CD4-positive, CD25-positive, alpha-beta regulatory T cell (primary cell): ENCODE measurements at regions not wholly inside any gene's neighbourhood (a gene's known extent, or its start where the extent isn't known, plus 50 kb on each side); places are given as distances from the start of the nearest gene placed in this dataset.

ENCODE experiments used
- ATAC-seq, 2 donors: fragments of 150-1000 bp; cut with Tn5 transposase; one replicate each; pipeline ENCODE4 v1.10.0; 2021; ENCODE audit warnings: low read depth in 2 of 2, moderate number of reproducible peaks in 2 of 2, moderate library complexity in 1 of 2
- DNase-seq, 3 donors: peaks; one replicate each; pipeline versions ENCODE4 v3.0.0 to v3.0.0-alpha.2; 2012 to 2022; ENCODE audit warnings: mixed read lengths in 1 of 3
- H3K27ac ChIP-seq: one replicate; pipeline ENCODE4 v1.7.0; 2013; ENCODE audit warnings: mild to moderate bottlenecking, low read length; ENCODE audit not compliant: insufficient read depth, poor library complexity, severe bottlenecking
- H3K27me3 ChIP-seq: one replicate; pipeline ENCODE4 v1.7.0; 2013; ENCODE audit warnings: low read length; ENCODE audit not compliant: control insufficient read depth, insufficient read depth
- H3K36me3 ChIP-seq: one replicate; pipeline ENCODE4 v1.7.0; 2013; ENCODE audit warnings: mild to moderate bottlenecking, low read length, moderate library complexity; ENCODE audit not compliant: control insufficient read depth, insufficient read depth
- H3K4me1 ChIP-seq: 2 replicates; pipeline ENCODE4 v1.7.0; 2013; ENCODE audit warnings: mild to moderate bottlenecking, low read length; ENCODE audit not compliant: insufficient read depth, control insufficient read depth, poor library complexity, severe bottlenecking
- H3K4me3 ChIP-seq: one replicate; pipeline ENCODE4 v1.7.0; 2013; ENCODE audit warnings: low read depth, mild to moderate bottlenecking, low read length, moderate library complexity
- H3K9me3 ChIP-seq, 2 experiments: 1 replicate in 1 of 2; 2 replicates in 1 of 2; pipeline ENCODE4 v1.7.0; 2013; ENCODE audit warnings: low read length in 2 of 2, mild to moderate bottlenecking in 1 of 2, moderate library complexity in 1 of 2; ENCODE audit not compliant: control insufficient read depth in 2 of 2
- H3K27ac Mint-ChIP-seq, 3 donors: one replicate each; pipeline ENCODE4 v1.8.0; 2020 to 2022; ENCODE audit warnings: mild to moderate bottlenecking in 3 of 3, mixed read lengths in 3 of 3, moderate library complexity in 2 of 3
- H3K27me3 Mint-ChIP-seq: one replicate; pipeline ENCODE4 v1.8.0; 2022; ENCODE audit warnings: mild to moderate bottlenecking, mixed read lengths
- H3K36me3 Mint-ChIP-seq: one replicate; pipeline ENCODE4 v1.8.0; 2020; ENCODE audit warnings: mixed read lengths
- H3K4me1 Mint-ChIP-seq, 4 donors: one replicate each; pipeline ENCODE4 v1.8.0; 2020 to 2022; ENCODE audit warnings: mixed read lengths in 4 of 4, mild to moderate bottlenecking in 1 of 4
- H3K4me3 Mint-ChIP-seq, 4 donors: one replicate each; pipeline ENCODE4 v1.8.0; 2020 to 2022; ENCODE audit warnings: mild to moderate bottlenecking in 4 of 4, mixed read lengths in 4 of 4, moderate library complexity in 3 of 4
- H3K9me3 Mint-ChIP-seq, 7 donors: one replicate each; pipeline ENCODE4 v1.8.0; 2020 to 2022; ENCODE audit warnings: mixed read lengths in 7 of 7, mild to moderate bottlenecking in 3 of 7, moderate library complexity in 2 of 7

DNA sequence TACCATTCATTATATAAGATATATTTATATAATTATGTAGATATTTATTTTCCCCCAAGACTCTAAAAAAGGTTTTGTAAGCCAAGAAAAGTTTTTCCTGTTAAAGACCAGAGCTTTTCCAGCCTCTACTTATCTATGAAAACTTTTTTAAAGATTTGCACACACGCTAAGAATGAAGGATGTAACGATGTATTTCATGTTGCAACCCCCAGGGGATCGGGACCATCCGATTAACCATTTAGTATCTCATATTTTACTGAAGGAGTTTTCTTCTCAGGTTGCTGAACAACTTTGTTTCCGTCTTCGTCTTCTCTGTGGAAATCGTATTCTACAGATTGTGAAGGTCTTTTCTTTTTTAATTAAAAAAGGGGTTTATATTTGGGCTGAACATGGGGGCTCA lies 70.0 kb upstream of the SASH1 start:
- Mint-ChIP-seq H3K27me3 (peaks cover 5% of the 10 kb centered on the region), H3K36me3 (no peaks in the 10 kb centered on the region), H3K9me3 (peaks cover 0 to 3% (median 0%) of the 10 kb centered on the region in 7 donors), H3K4me1 (no peaks in the 10 kb centered on the region), H3K4me3 (no peak overlapping the region), H3K27ac (no peak overlapping the region)
- Histone ChIP-seq H3K27me3 (no peaks in the 10 kb centered on the region), H3K36me3 (no peaks in the 10 kb centered on the region), H3K4me1 (no peaks in the 10 kb centered on the region), H3K4me3 (no peak overlapping the region), H3K9me3 (no peaks in the 10 kb centered on the region), H3K27ac (no peak overlapping the region)
- ATAC-seq = no peak
- no peak for DNase-seq

DNA sequence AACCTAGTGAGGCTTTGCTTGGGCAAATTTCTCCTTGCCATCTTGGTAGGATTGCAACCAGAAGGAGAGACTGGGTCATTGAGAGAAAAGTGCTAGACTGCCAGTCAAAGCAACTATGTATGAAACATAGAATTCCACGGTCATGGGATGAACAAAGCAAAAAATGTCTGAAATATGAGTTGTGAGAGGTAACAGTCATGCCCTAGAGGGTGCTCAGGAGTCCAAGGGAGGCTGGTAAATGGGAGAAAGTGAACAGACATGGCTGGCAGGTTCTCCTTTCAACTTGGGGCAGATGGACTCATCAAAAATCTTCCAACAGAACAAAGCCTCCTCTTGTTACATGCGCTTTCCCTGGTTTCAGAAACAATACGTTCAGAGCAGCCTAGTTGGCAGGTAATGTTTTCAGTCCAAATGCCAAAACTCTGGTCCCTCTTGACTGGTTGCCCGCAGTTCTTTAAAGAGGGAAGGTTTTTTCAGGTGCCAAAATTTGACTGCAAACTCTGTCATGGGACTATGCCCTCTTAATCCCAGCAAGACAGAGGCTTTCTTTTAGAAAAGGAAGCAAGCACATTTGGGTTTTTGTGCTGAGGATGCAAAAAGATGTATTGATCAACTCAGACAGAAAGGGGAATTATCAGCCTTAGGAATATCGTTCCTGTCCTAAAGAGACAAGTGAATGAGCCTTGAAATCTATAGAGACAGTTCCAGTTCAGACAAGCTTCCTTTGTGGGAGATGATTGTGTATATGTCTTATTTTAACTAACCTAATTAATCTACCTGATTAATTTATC lies 68.5 kb upstream of the SASH1 start:
- Histone ChIP-seq H3K4me1 (no peaks in the 10 kb centered on the region), H3K36me3 (no peaks in the 10 kb centered on the region), H3K27ac (no peak overlapping the region), H3K4me3 (no peak overlapping the region), H3K9me3 (no peaks in the 10 kb centered on the region), H3K27me3 (no peaks in the 10 kb centered on the region)
- peaks cover 0 to 3% (median 0%) of the 10 kb centered on the region in 7 donors for H3K9me3 Mint-ChIP-seq
- no peaks in the 10 kb centered on the region for H3K4me1 Mint-ChIP-seq
- H3K27me3 Mint-ChIP-seq = peaks cover 4% of the 10 kb centered on the region
- ATAC-seq = no peak
- no peak overlapping the region for H3K27ac Mint-ChIP-seq
- no peaks in the 10 kb centered on the region for H3K36me3 Mint-ChIP-seq
- no peak overlapping the region for H3K4me3 Mint-ChIP-seq
- no peak for DNase-seq

- H3K4me3 Mint-ChIP-seq = no peak overlapping the region
- no peak overlapping the region for H3K4me3 ChIP-seq
These were observed 67.8 kb upstream of the SASH1 start for GRCh38 chr6:148274809-148275208.

DNA sequence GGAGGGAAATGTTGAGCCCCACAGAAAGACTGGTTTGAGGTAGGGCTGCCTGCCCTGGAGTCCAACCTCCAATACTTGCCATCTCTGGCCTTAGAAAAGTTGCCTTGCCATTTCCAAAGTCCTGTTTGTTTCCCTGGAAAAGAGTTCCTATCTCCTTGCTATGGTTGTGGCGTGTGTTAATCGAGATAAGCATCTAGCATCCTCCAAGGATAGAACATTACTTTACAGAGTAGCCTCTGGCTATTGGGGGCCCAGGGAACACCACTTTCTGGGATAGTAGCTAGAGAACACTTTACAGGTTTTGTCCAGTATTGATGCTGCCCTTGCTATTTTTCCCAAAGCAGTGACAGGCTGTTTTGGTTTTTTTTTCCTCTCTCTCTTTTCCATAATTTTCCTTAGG lies 57.4 kb upstream of the SASH1 start:
- no peak overlapping the region for H3K4me3 Mint-ChIP-seq
- no peak overlapping the region for H3K27ac Mint-ChIP-seq
- no peak for ATAC-seq
- no peak overlapping the region for H3K4me3 ChIP-seq
- no peaks in the 10 kb centered on the region for H3K27me3 Mint-ChIP-seq
- DNase-seq = no peak
- H3K9me3 ChIP-seq = no peaks in the 10 kb centered on the region
- H3K36me3 ChIP-seq = no peaks in the 10 kb centered on the region
- no peak overlapping the region for H3K27ac ChIP-seq
- H3K9me3 Mint-ChIP-seq = peaks cover 0 to 5% (median 0%) of the 10 kb centered on the region in 7 donors
- H3K36me3 Mint-ChIP-seq = no peaks in the 10 kb centered on the region
- H3K4me1 ChIP-seq = no peaks in the 10 kb centered on the region
- H3K27me3 ChIP-seq = no peaks in the 10 kb centered on the region
- H3K4me1 Mint-ChIP-seq = no peaks in the 10 kb centered on the region

More at GRCh38 chr6:148274809-148275208, 67.8 kb upstream of the SASH1 start:
- no peaks in the 10 kb centered on the region for H3K36me3 Mint-ChIP-seq
- Histone ChIP-seq H3K36me3 (no peaks in the 10 kb centered on the region), H3K4me1 (no peaks in the 10 kb centered on the region), H3K27me3 (no peaks in the 10 kb centered on the region), H3K27ac (no peak overlapping the region), H3K9me3 (no peaks in the 10 kb centered on the region)
- H3K4me1 Mint-ChIP-seq = no peaks in the 10 kb centered on the region
- DNase-seq (no peak), ATAC-seq (no peak)
- no peaks in the 10 kb centered on the region for H3K27me3 Mint-ChIP-seq
- H3K9me3 Mint-ChIP-seq = peaks cover 0 to 3% (median 0%) of the 10 kb centered on the region in 7 donors
- H3K27ac Mint-ChIP-seq = no peak overlapping the region

DNA sequence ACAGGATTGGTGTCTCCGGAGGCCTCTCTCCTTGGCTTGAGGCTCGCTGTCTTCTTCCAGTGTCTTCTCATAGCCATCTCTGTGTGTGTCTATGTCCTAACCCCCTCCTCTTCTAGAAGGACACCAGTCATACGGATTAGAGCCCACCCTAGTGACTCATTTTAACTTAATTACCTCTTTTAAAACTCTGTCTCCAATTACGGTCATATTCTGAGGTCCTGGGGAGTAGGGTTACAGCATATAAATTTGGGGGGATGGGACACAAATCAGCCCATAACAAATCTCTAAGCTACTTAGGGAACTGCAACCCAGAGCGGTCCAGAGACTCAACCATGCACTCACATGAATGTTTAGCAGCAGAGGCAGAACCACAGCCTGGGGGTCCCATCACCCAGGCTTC lies 56.1 kb upstream of the SASH1 start:
- H3K27me3 Mint-ChIP-seq = no peaks in the 10 kb centered on the region
- ATAC-seq (no peak), DNase-seq (no peak)
- no peaks in the 10 kb centered on the region for H3K36me3 ChIP-seq
- H3K4me3 Mint-ChIP-seq = no peak overlapping the region
- H3K9me3 ChIP-seq = no peaks in the 10 kb centered on the region
- H3K9me3 Mint-ChIP-seq = peaks cover 0 to 3% (median 0%) of the 10 kb centered on the region in 7 donors
- H3K4me1 ChIP-seq = no peaks in the 10 kb centered on the region
- no peaks in the 10 kb centered on the region for H3K36me3 Mint-ChIP-seq
- no peaks in the 10 kb centered on the region for H3K4me1 Mint-ChIP-seq
- H3K27ac Mint-ChIP-seq = no peak overlapping the region
- H3K27me3 ChIP-seq = no peaks in the 10 kb centered on the region
- no peak overlapping the region for H3K27ac ChIP-seq
- no peak overlapping the region for H3K4me3 ChIP-seq

DNA sequence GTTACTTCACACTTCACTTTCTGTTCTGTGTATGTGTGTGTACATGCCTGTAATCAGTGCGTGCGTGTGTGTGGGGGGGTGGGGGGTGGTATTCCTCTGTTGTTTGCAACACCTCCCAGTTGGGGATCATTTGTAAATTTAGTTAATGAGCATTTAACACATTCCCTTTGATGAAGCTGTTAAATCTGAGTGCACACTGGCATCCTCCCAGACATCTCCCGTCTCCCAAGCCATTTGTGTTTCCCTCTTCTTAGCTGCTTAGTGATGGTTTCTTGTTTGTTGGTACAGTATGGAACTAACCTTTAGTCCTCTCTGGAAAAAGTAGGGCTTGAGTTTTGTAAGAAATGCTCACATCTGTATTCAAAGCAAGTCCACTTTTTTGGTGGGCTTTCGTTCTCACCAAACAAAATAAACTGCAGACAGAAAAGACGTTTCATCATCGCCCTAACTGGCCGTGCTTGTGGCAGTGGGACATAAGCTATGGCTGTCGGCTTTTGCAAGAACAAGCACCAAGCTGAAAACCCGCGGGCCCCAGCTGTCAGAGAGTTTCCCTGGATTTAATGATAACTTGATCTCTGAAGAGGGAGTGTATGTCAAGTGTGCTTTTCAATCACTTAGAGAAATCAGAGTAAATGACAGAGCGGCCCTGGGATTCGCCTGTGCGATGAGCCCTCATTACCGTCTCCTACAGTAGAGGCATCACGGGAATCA lies 54.9 kb upstream of the SASH1 start:
- Mint-ChIP-seq H3K4me3 (no peak overlapping the region), H3K36me3 (no peaks in the 10 kb centered on the region), H3K27ac (no peak overlapping the region), H3K9me3 (peaks cover 0 to 3% (median 0%) of the 10 kb centered on the region in 7 donors), H3K4me1 (no peaks in the 10 kb centered on the region), H3K27me3 (no peaks in the 10 kb centered on the region)
- H3K9me3 ChIP-seq = no peaks in the 10 kb centered on the region
- ATAC-seq = no peak
- no peak overlapping the region for H3K4me3 ChIP-seq
- no peak overlapping the region for H3K27ac ChIP-seq
- no peaks in the 10 kb centered on the region for H3K4me1 ChIP-seq
- no peaks in the 10 kb centered on the region for H3K36me3 ChIP-seq
- H3K27me3 ChIP-seq = no peaks in the 10 kb centered on the region
- no peak for DNase-seq

DNA sequence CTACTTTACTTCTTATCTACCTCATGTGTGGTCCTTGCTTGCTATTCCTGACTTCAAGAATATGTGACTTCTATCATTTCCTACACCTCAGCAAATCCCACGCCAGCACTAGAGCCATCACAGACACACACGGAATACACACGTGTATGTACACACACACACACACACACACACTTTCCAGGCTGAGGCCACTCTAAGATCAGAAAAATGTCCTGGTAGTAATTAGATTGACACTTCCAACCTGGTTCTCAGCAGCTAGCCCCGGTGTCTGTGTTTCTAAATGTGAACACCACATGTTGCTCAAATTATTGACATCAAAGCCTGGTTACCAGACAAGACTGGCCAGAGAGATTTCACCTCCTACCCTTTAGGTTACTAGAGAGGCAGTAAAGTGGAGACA lies 54.1 kb upstream of the SASH1 start:
- H3K9me3 Mint-ChIP-seq = peaks cover 0 to 3% (median 0%) of the 10 kb centered on the region in 7 donors
- H3K27me3 ChIP-seq = no peaks in the 10 kb centered on the region
- H3K4me3 ChIP-seq = no peak overlapping the region
- H3K36me3 Mint-ChIP-seq = no peaks in the 10 kb centered on the region
- ATAC-seq (no peak), DNase-seq (no peak)
- H3K4me3 Mint-ChIP-seq = no peak overlapping the region
- no peaks in the 10 kb centered on the region for H3K4me1 ChIP-seq
- H3K4me1 Mint-ChIP-seq = no peaks in the 10 kb centered on the region
- no peaks in the 10 kb centered on the region for H3K36me3 ChIP-seq
- no peaks in the 10 kb centered on the region for H3K27me3 Mint-ChIP-seq
- no peak overlapping the region for H3K27ac ChIP-seq
- no peak overlapping the region for H3K27ac Mint-ChIP-seq
- no peaks in the 10 kb centered on the region for H3K9me3 ChIP-seq

- no peaks in the 10 kb centered on the region for H3K4me1 Mint-ChIP-seq
- peaks cover 0 to 3% (median 0%) of the 10 kb centered on the region in 7 donors for H3K9me3 Mint-ChIP-seq
- Histone ChIP-seq H3K9me3 (no peaks in the 10 kb centered on the region), H3K36me3 (no peaks in the 10 kb centered on the region), H3K27me3 (no peaks in the 10 kb centered on the region), H3K4me3 (no peak overlapping the region), H3K4me1 (no peaks in the 10 kb centered on the region), H3K27ac (no peak overlapping the region)
- no peak overlapping the region for H3K4me3 Mint-ChIP-seq
- DNase-seq = no peak
- ATAC-seq = no peak
- H3K27me3 Mint-ChIP-seq = no peaks in the 10 kb centered on the region
- H3K36me3 Mint-ChIP-seq = no peaks in the 10 kb centered on the region
- H3K27ac Mint-ChIP-seq = no peak overlapping the region
These were observed 53.5 kb upstream of the SASH1 start for GRCh38 chr6:148289153-148289552.
